Mesendoderm (in vitro differentiated cells): ENCODE measurements at regions not wholly inside any gene's neighbourhood (a gene's known extent, or its start where the extent isn't known, plus 50 kb on each side); places are given as distances from the start of the nearest gene placed in this dataset.

Source experiments
- DNase-seq: peaks from one replicate; pipeline ENCODE4 v3.0.0; 2013
- H2AK5ac ChIP-seq: 2 replicates; pipeline ENCODE4 v1.6.1; 2013; ENCODE audit warnings: low read length, inconsistent platforms
- H2BK120ac ChIP-seq: 2 replicates; pipeline ENCODE4 v1.6.1; 2013; ENCODE audit warnings: low read depth, mild to moderate bottlenecking, low read length, moderate library complexity, mixed read lengths
- H2BK15ac ChIP-seq: replicated peaks from 2 replicates; pipeline ENCODE4 v1.6.1; 2013; ENCODE audit warnings: low read depth, mild to moderate bottlenecking, moderate library complexity
- H2BK5ac ChIP-seq: 2 replicates; pipeline ENCODE4 v1.6.1; 2013; ENCODE audit warnings: low read length, inconsistent platforms
- H3K18ac ChIP-seq: 2 replicates; pipeline ENCODE4 v1.6.1; 2013; ENCODE audit warnings: mild to moderate bottlenecking, low read length, mixed read lengths
- H3K23ac ChIP-seq: one replicate; pipeline ENCODE4 v1.6.1; 2013; ENCODE audit warnings: low read length
- H3K27ac ChIP-seq: 2 replicates; pipeline ENCODE4 v1.5.1; 2013; ENCODE audit warnings: low read depth, mild to moderate bottlenecking, inconsistent platforms, low read length, moderate library complexity
- H3K27me3 ChIP-seq: 2 replicates; pipeline ENCODE4 v1.6.1; 2013; ENCODE audit warnings: low read length, control low read depth, mild to moderate bottlenecking, inconsistent platforms; ENCODE audit not compliant: insufficient read depth, poor library complexity
- H3K36me3 ChIP-seq: 2 replicates; pipeline ENCODE4 v1.6.1; 2013; ENCODE audit warnings: low read length, inconsistent platforms; ENCODE audit not compliant: control insufficient read depth, insufficient read depth
- H3K4ac ChIP-seq: one replicate; pipeline ENCODE4 v1.6.1; 2013; ENCODE audit warnings: low read depth, mild to moderate bottlenecking, low read length, moderate library complexity
- H3K4me1 ChIP-seq: 2 replicates; pipeline ENCODE4 v1.6.1; 2013; ENCODE audit warnings: low read depth, low read length, inconsistent platforms; ENCODE audit not compliant: control insufficient read depth
- H3K4me2 ChIP-seq: 2 replicates; pipeline ENCODE4 v1.6.1; 2013; ENCODE audit warnings: low read length
- H3K4me3 ChIP-seq: 2 replicates; pipeline ENCODE4 v1.5.1; 2013; ENCODE audit warnings: mild to moderate bottlenecking, low read length
- H3K56ac ChIP-seq: one replicate; pipeline ENCODE4 v1.6.1; 2013; ENCODE audit warnings: low read length
- H3K79me1 ChIP-seq: 2 replicates; pipeline ENCODE4 v1.6.1; 2013; ENCODE audit warnings: low read length, inconsistent platforms
- H3K79me2 ChIP-seq: 2 replicates; pipeline ENCODE4 v1.6.1; 2013; ENCODE audit warnings: mild to moderate bottlenecking, low read length; ENCODE audit not compliant: control insufficient read depth, insufficient read depth
- H3K9ac ChIP-seq: 2 replicates; pipeline ENCODE4 v1.6.1; 2013; ENCODE audit warnings: low read length, inconsistent platforms
- H4K5ac ChIP-seq: one replicate; pipeline ENCODE4 v1.6.1; 2013; ENCODE audit warnings: low read length
- H4K8ac ChIP-seq: one replicate; pipeline ENCODE4 v1.6.1; 2013; ENCODE audit warnings: low read depth, mild to moderate bottlenecking, control low read depth, low read length, moderate library complexity
- WGBS: extraction: QIAGEN DNeasy Blood & Tissue Kit; methylation state at CpG from one replicate; pipeline ENCODE4 v1.1.7; 2013; ENCODE audit warnings: low lambda C conversion rate, missing lambda C conversion rate; ENCODE audit not compliant: insufficient coverage; ENCODE audit errors: extremely low coverage; 5-methylcytosine and 5-hydroxymethylcytosine counted together

DNA sequence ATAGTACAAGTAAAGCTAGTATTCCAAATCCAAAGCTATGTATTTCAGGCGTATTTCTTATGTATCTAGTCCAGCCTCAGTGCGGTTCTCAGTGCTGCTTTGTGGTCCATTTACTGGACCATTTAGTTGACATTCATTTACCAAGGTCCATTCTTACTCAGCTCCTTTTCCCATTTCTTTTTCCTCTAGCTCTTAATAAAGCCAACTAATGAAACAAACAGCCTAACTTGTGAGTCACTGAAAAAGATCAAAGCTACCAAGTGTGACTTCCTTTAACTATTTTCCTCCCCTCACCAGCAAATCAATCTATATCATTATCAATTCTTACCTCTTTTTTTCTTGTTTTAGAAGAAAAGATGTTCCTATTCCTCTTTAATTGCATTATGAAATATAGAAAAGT is 64.0 kb downstream of the CYB561 start:
- no peak overlapping the region for H3K27ac ChIP-seq
- no peak overlapping the region for H3K4me3 ChIP-seq
- H3K79me1 ChIP-seq: no peaks in the 10 kb centered on the region
- no peak overlapping the region for H3K4me2 ChIP-seq
- H3K36me3 ChIP-seq: no peaks in the 10 kb centered on the region
- no peak overlapping the region for H3K18ac ChIP-seq
- H3K23ac ChIP-seq: no peak overlapping the region
- no peak overlapping the region for H2AK5ac ChIP-seq
- no peaks in the 10 kb centered on the region for H3K79me2 ChIP-seq
- no peak overlapping the region for H3K4ac ChIP-seq
- no peak overlapping the region for H3K9ac ChIP-seq
- DNase-seq: no peak
- H3K27me3 ChIP-seq: no peaks in the 10 kb centered on the region
- H2BK15ac ChIP-seq: no peak overlapping the region
- H4K8ac ChIP-seq: no peak overlapping the region
- H3K56ac ChIP-seq: no peak overlapping the region
- H2BK120ac ChIP-seq: no peak overlapping the region
- no peaks in the 10 kb centered on the region for H3K4me1 ChIP-seq
- no peak overlapping the region for H4K5ac ChIP-seq
- WGBS: no CpG with 5 or more reads among the region's 2 CpGs
- H2BK5ac ChIP-seq: no peak overlapping the region
